ENCODE measurements at regions not wholly inside any gene's neighbourhood (a gene's known extent, or its start where the extent isn't known, plus 50 kb on each side); places are given as distances from the start of the nearest gene placed in this dataset.
"Not testable (repeated sequence)": the region's sequence is repeated elsewhere in the genome, so short reads cannot be mapped to it uniquely, and the experiment has no call there.

GRCh38 chr21:17119466-17120297, 393.2 kb upstream of the CXADR start:
- DNase-seq (ENCODE audit: low spot score): no peak

GRCh38 chr21:17127395-17127794, 385.4 kb upstream of the CXADR start:
- DNase-seq (ENCODE audit: low spot score): not testable (repeated sequence)

GRCh38 chr21:17128132-17128531, 384.7 kb upstream of the CXADR start:
- DNase-seq (ENCODE audit: low spot score): no peak

- DNase-seq (ENCODE audit: low spot score): peak; percentile 8
These were observed 373.7 kb upstream of the CXADR start for GRCh38 chr21:17139159-17139558.

- DNase-seq (ENCODE audit: low spot score): peak; percentile 32
These were observed 373.1 kb upstream of the CXADR start for GRCh38 chr21:17139696-17140095.

- DNase-seq (ENCODE audit: low spot score): no peak
These were observed 366.4 kb upstream of the CXADR start for GRCh38 chr21:17146426-17146825.

GRCh38 chr21:17159697-17160096, 353.1 kb upstream of the CXADR start:
- no peak for DNase-seq (ENCODE audit: low spot score)

GRCh38 chr21:17185674-17186073, 327.2 kb upstream of the CXADR start:
- no peak for DNase-seq (ENCODE audit: low spot score)

- no peak for DNase-seq (ENCODE audit: low spot score)
These were observed 322.9 kb upstream of the CXADR start for GRCh38 chr21:17189963-17190362.

GRCh38 chr21:17191346-17191993, 321.4 kb upstream of the CXADR start:
- DNase-seq (ENCODE audit: low spot score): no peak

- DNase-seq (ENCODE audit: low spot score): no peak
These were observed 317.5 kb upstream of the CXADR start for GRCh38 chr21:17195351-17195750.

- no peak for DNase-seq (ENCODE audit: low spot score)
These were observed 316.9 kb upstream of the CXADR start for GRCh38 chr21:17195976-17196375.

- DNase-seq (ENCODE audit: low spot score): no peak
These were observed 316.2 kb upstream of the CXADR start for GRCh38 chr21:17196623-17197022.

GRCh38 chr21:17197996-17198395, 314.8 kb upstream of the CXADR start:
- no peak for DNase-seq (ENCODE audit: low spot score)

- DNase-seq (ENCODE audit: low spot score): no peak
These were observed 312.6 kb upstream of the CXADR start for GRCh38 chr21:17200250-17200649.

GRCh38 chr21:17201741-17202260, 311.0 kb upstream of the CXADR start:
- DNase-seq (ENCODE audit: low spot score): no peak

GRCh38 chr21:17214801-17215200, 298.0 kb upstream of the CXADR start:
- no peak for DNase-seq (ENCODE audit: low spot score)

GRCh38 chr21:17219050-17219449, 293.8 kb upstream of the CXADR start:
- DNase-seq (ENCODE audit: low spot score): not testable (repeated sequence)

- DNase-seq (ENCODE audit: low spot score): no peak
These were observed 281.7 kb upstream of the CXADR start for GRCh38 chr21:17231124-17231523.

- no peak for DNase-seq (ENCODE audit: low spot score)
These were observed 281.1 kb upstream of the CXADR start for GRCh38 chr21:17231771-17232170.

GRCh38 chr21:17238468-17238867, 274.4 kb upstream of the CXADR start:
- no peak for DNase-seq (ENCODE audit: low spot score)

- no peak for DNase-seq (ENCODE audit: low spot score)
These were observed 262.0 kb upstream of the CXADR start for GRCh38 chr21:17250778-17251241.

GRCh38 chr21:17257784-17258183, 255.1 kb upstream of the CXADR start:
- DNase-seq (ENCODE audit: low spot score): no peak
